BLaER1 treated with 17β-estradiol and CSF1 and Interleukin-3, amounts not matched to agents 10 nM and 100 nM (cell line): ENCODE measurements at regions not wholly inside any gene's neighbourhood (a gene's known extent, or its start where the extent isn't known, plus 50 kb on each side); places are given as distances from the start of the nearest gene placed in this dataset.

ENCODE experiments used
- H3K27ac ChIP-seq, 11 experiments: shearing (Covaris generic); formaldehyde crosslinking; 2 replicates each; pipeline ENCODE4 v1.8.1; 2022
- H3K27me3 ChIP-seq, 11 experiments: shearing (Covaris generic); formaldehyde crosslinking; 2 replicates each; pipeline ENCODE4 v1.8.1; 2022
- H3K36me3 ChIP-seq, 11 experiments: shearing (Covaris generic); formaldehyde crosslinking; 2 replicates each; pipeline ENCODE4 v1.8.1; 2022
- H3K4me1 ChIP-seq, 10 experiments: shearing (Covaris generic); formaldehyde crosslinking; 2 replicates each; pipeline ENCODE4 v1.8.1; 2022
- H3K4me2 ChIP-seq, 11 experiments: shearing (Covaris generic); formaldehyde crosslinking; 2 replicates each; pipeline ENCODE4 v1.8.1; 2022
- H3K4me3 ChIP-seq, 10 experiments: shearing (Covaris generic); formaldehyde crosslinking; 2 replicates each; pipeline ENCODE4 v1.8.1; 2022
- H3K9ac ChIP-seq, 11 experiments: shearing (Covaris generic); formaldehyde crosslinking; 2 replicates each; pipeline ENCODE4 v1.8.1; 2022
- H3K9me3 ChIP-seq, 11 experiments: shearing (Covaris generic); formaldehyde crosslinking; replicated peaks in 1 of 11; 2 replicates each; pipeline ENCODE4 v1.8.1; 2022
- H4K20me1 ChIP-seq, 11 experiments: shearing (Covaris generic); formaldehyde crosslinking; 2 replicates each; pipeline ENCODE4 v1.8.1; 2022
- Cebpa-rat ChIP-seq, 11 experiments: shearing (Covaris generic); IDR thresholded peaks; 2 replicates each; pipeline ENCODE4 v1.8.1; 2022

DNA sequence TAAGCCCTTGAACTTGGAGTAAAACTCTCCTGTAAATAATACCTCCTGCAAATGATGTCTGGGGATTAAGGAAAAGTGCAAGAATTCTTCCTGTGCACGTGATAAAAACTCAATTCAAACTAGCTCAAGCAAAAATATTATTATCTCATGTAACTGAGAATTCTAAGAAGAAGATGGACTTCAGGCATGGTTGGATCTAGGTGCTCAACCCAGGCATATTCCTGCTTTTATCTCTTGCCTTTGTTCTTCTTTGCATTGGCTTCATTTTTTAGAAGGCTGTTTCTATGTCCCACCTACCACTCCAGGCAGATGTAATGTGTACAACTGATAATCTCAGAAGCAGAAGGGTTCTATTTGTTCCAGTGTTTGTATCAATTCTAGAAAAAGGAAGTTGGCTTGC is 95.8 kb downstream of the DACT2 start:
- Histone ChIP-seq H3K4me1 (peaks cover 0 to 6% (median 2%) of the 10 kb centered on the region in 10 experiments; a peak in 8 of 20 replicates), H3K4me3 (no peak overlapping the region), H3K9me3 (no peaks in the 10 kb centered on the region), H4K20me1 (no peaks in the 10 kb centered on the region), H3K4me2 (no peak overlapping the region), H3K27me3 (no peaks in the 10 kb centered on the region), H3K9ac (no peak overlapping the region), H3K27ac (no peak overlapping the region), H3K36me3 (no peaks in the 10 kb centered on the region)
- no peak for TF ChIP-seq Cebpa-rat (IDR thresholded peaks at IDR 0.05)

DNA sequence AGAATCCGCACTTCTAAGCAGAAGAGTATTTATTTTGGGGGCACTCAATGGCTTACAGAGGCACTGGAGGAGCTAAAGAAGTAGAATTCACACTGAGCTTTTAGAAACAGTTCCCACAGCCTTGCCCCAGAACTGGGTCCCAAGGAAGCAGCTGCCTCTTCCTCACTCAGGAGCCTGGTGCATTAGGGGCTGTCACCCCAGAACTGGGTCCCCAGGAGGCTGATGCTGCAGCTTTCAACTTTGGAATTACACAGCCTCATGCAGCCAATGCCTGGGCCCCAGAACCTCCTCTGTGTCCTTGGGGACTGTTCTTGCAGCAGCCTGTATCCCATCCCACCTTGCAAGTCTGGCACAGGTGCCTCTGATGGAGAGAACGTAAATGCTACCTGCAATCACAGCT is 96.4 kb downstream of the DACT2 start:
- TF ChIP-seq Cebpa-rat (IDR thresholded peaks at IDR 0.05) = no peak
- Histone ChIP-seq H3K4me3 (no peak overlapping the region), H3K9ac (no peak overlapping the region), H3K27me3 (no peaks in the 10 kb centered on the region), H3K27ac (no peak overlapping the region), H4K20me1 (no peaks in the 10 kb centered on the region), H3K4me1 (peaks cover 0 to 12% (median 8%) of the 10 kb centered on the region in 10 experiments; a peak in 14 of 20 replicates), H3K36me3 (no peaks in the 10 kb centered on the region), H3K9me3 (no peaks in the 10 kb centered on the region), H3K4me2 (no peak overlapping the region)

- Histone ChIP-seq H3K36me3 (no peaks in the 10 kb centered on the region), H3K27me3 (no peaks in the 10 kb centered on the region), H3K27ac (no peak overlapping the region), H3K9ac (no peak overlapping the region), H3K4me2 (no peak overlapping the region), H3K4me3 (no peak overlapping the region), H4K20me1 (no peaks in the 10 kb centered on the region), H3K4me1 (peaks cover 1 to 20% (median 16%) of the 10 kb centered on the region in 10 experiments; a peak in 17 of 20 replicates), H3K9me3 (no peaks in the 10 kb centered on the region)
- no peak for TF ChIP-seq Cebpa-rat (IDR thresholded peaks at IDR 0.05)
Observed at GRCh38 chr6:168222115-168223043, 97.2 kb downstream of the DACT2 start.

DNA sequence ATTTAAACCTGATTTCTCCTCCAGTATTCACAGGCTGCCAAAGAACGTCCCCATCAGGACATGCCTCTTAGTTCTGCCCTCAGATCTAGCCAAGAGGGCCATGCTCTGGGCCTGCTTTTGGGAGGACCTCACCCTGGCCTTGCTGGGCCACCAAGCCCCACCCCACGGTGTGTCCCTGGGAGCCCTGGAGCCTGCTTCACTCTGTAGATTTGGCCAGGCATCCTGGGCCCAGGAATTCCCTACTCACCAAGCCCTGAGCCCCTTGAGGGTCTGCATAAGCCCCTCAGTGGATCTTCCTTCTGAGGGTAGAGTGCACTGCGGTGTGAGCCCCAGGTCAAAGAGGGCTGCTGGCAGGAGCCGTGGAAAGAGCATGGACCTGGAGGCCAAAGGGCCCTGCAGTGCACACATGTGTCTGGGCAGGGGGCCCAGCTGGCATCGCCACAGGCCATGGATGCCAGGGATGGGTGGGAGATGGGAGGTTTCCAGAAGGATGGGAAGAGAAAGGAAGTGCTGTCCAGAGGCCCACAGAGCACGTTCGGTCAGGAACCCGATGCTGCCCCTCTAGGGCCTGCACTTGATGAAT is 98.0 kb downstream of the DACT2 start:
- Histone ChIP-seq H3K4me2 (no peak overlapping the region), H4K20me1 (no peaks in the 10 kb centered on the region), H3K27ac (no peak overlapping the region), H3K9ac (no peak overlapping the region), H3K4me1 (peaks cover 9 to 28% (median 23%) of the 10 kb centered on the region in 10 experiments), H3K4me3 (no peak overlapping the region), H3K36me3 (no peaks in the 10 kb centered on the region), H3K27me3 (peaks cover 0 to 5% (median 0%) of the 10 kb centered on the region in 11 experiments; a peak in 3 of 22 replicates), H3K9me3 (no peaks in the 10 kb centered on the region)
- no peak for TF ChIP-seq Cebpa-rat (IDR thresholded peaks at IDR 0.05)

DNA sequence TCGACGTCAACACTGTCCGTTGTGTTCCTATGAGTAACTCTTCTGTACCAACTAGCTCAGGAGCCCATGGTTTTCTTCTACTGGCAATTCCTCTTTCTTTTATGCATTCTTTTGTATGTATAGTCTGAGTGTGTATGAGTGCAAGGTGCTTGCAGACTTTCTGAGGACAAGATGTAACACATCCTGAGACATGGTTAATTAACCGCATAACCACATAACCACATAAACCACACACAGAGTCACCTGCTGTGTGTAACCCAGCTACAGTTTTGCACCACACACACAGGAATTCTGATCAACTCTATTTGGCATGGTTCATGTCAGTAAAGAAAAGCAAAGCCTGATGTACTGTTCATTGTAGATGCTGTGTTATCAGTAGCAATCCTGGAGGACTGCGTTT is 98.6 kb downstream of the DACT2 start:
- Histone ChIP-seq H3K36me3 (no peaks in the 10 kb centered on the region), H3K4me1 (peaks cover 12 to 34% (median 29%) of the 10 kb centered on the region in 10 experiments), H3K27me3 (peaks cover 0 to 11% (median 0%) of the 10 kb centered on the region in 11 experiments; a peak in 3 of 22 replicates), H3K9ac (no peak overlapping the region), H4K20me1 (no peaks in the 10 kb centered on the region), H3K27ac (no peak overlapping the region), H3K4me3 (no peak overlapping the region), H3K4me2 (no peak overlapping the region), H3K9me3 (no peaks in the 10 kb centered on the region)
- TF ChIP-seq Cebpa-rat (IDR thresholded peaks at IDR 0.05) = no peak

GRCh38 chr6:168219804-168220203 is 99.8 kb downstream of the DACT2 start:
- peaks cover 0 to 23% (median 0%) of the 10 kb centered on the region in 11 experiments; a peak in 6 of 22 replicates for H3K27me3 ChIP-seq
- no peak overlapping the region for H3K27ac ChIP-seq
- TF ChIP-seq Cebpa-rat (IDR thresholded peaks at IDR 0.05) = no peak
- peaks cover 21 to 43% (median 39%) of the 10 kb centered on the region in 10 experiments for H3K4me1 ChIP-seq
- no peaks in the 10 kb centered on the region for H3K36me3 ChIP-seq
- H3K4me3 ChIP-seq = no peak overlapping the region
- no peak overlapping the region for H3K4me2 ChIP-seq
- peaks cover 0 to 7% (median 0%) of the 10 kb centered on the region in 11 experiments; a peak in 2 of 22 replicates for H4K20me1 ChIP-seq
- H3K9me3 ChIP-seq = no peaks in the 10 kb centered on the region
- H3K9ac ChIP-seq = no peak overlapping the region

- Histone ChIP-seq H3K27ac (no peak overlapping the region), H3K27me3 (peaks cover 0 to 31% (median 0%) of the 10 kb centered on the region in 11 experiments; a peak in 8 of 22 replicates), H3K4me3 (no peak overlapping the region), H3K4me1 (peaks cover 29 to 51% (median 48%) of the 10 kb centered on the region in 10 experiments), H3K4me2 (peak overlapping the region in 9 of 11 experiments; percentile 1 to 90 (median 80); a peak in 9 of 22 replicates), H3K36me3 (no peaks in the 10 kb centered on the region), H4K20me1 (peaks cover 0 to 14% (median 3%) of the 10 kb centered on the region in 11 experiments; a peak in 8 of 22 replicates), H3K9ac (no peak overlapping the region), H3K9me3 (no peaks in the 10 kb centered on the region)
- no peak for TF ChIP-seq Cebpa-rat (IDR thresholded peaks at IDR 0.05)
Observed at GRCh38 chr6:168218785-168219566, 100.6 kb downstream of the DACT2 start.

GRCh38 chr6:168217880-168218537 is 101.6 kb downstream of the DACT2 start:
- no peak overlapping the region for H3K27ac ChIP-seq
- peaks cover 0 to 14% (median 3%) of the 10 kb centered on the region in 11 experiments; a peak in 8 of 22 replicates for H4K20me1 ChIP-seq
- TF ChIP-seq Cebpa-rat (IDR thresholded peaks at IDR 0.05) = no peak
- peaks cover 39 to 61% (median 57%) of the 10 kb centered on the region in 10 experiments for H3K4me1 ChIP-seq
- no peak overlapping the region for H3K4me3 ChIP-seq
- H3K9ac ChIP-seq = no peak overlapping the region
- H3K27me3 ChIP-seq = peaks cover 0 to 41% (median 0%) of the 10 kb centered on the region in 11 experiments; a peak in 8 of 22 replicates
- H3K4me2 ChIP-seq = peak overlapping the region in 9 of 11 experiments; percentile 16 to 90 (median 82); a peak in 14 of 22 replicates
- no peaks in the 10 kb centered on the region for H3K9me3 ChIP-seq
- no peaks in the 10 kb centered on the region for H3K36me3 ChIP-seq
